ENCODE measurements at regions not wholly inside any gene's neighbourhood (a gene's known extent, or its start where the extent isn't known, plus 50 kb on each side); places are given as distances from the start of the nearest gene placed in this dataset.

DNA sequence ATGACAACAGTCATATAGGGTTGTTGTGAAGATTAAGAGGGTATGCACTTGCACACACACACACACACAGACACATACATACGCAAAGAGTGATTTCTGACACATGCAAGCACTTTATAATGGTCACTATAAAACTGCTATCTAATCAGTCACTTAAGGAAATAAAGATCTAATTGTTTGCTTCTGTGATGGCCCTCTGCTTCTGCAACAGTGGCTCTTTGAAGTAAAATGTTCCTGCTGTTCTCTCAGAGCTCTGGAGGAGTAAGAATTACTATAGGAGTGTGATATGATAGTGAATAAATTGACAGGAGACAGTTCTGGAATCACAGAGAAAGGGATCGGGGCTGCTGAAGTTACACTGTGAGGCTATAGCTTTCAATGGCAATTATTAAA, 494.5 kb upstream of the B3GALT2 start:
- Histone ChIP-seq H3K36me3 (no peaks in the 10 kb centered on the region), H3K4me1 (no peaks in the 10 kb centered on the region), H3K27ac (no peak overlapping the region), H3K27me3 (no peaks in the 10 kb centered on the region), H3K9me3 (no peaks in the 10 kb centered on the region), H3K4me3 (no peak overlapping the region)
- intact Hi-C loops (cut with DNase I; ENCODE audit: low total_unique reads), result no loop called here
- TF ChIP-seq, protein P1, sequence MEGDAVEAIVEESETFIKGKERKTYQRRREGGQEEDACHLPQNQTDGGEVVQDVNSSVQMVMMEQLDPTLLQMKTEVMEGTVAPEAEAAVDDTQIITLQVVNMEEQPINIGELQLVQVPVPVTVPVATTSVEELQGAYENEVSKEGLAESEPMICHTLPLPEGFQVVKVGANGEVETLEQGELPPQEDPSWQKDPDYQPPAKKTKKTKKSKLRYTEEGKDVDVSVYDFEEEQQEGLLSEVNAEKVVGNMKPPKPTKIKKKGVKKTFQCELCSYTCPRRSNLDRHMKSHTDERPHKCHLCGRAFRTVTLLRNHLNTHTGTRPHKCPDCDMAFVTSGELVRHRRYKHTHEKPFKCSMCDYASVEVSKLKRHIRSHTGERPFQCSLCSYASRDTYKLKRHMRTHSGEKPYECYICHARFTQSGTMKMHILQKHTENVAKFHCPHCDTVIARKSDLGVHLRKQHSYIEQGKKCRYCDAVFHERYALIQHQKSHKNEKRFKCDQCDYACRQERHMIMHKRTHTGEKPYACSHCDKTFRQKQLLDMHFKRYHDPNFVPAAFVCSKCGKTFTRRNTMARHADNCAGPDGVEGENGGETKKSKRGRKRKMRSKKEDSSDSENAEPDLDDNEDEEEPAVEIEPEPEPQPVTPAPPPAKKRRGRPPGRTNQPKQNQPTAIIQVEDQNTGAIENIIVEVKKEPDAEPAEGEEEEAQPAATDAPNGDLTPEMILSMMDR (IDR thresholded peaks at IDR 0.05 in 4 of 5, conservative IDR thresholded peaks at IDR 0.05 in 1 of 5), result no peak
- no peak for TF ChIP-seq POLR2A (IDR thresholded peaks at IDR 0.05)
- no peak for ATAC-seq
- no peak for DNase-seq
- in situ Hi-C loops (cut with MboI; ENCODE audit: low sequenced_read_pairs in 4 of 4), result no loop called here

- Histone ChIP-seq H3K27ac (no peak overlapping the region), H3K4me3 (no peak overlapping the region), H3K27me3 (no peaks in the 10 kb centered on the region), H3K4me1 (no peaks in the 10 kb centered on the region), H3K36me3 (no peaks in the 10 kb centered on the region), H3K9me3 (no peaks in the 10 kb centered on the region)
- ATAC-seq, result no peak
- in situ Hi-C loops (cut with MboI; ENCODE audit: low sequenced_read_pairs in 4 of 4), result no loop called here
- no peak for TF ChIP-seq POLR2A (IDR thresholded peaks at IDR 0.05)
- TF ChIP-seq, protein P1 (IDR thresholded peaks at IDR 0.05 in 4 of 5, conservative IDR thresholded peaks at IDR 0.05 in 1 of 5), result no peak
- no peak for DNase-seq
- intact Hi-C loops (cut with DNase I; ENCODE audit: low total_unique reads), result no loop called here
Observed at GRCh38 chr1:193680247-193680923, 494.0 kb upstream of the B3GALT2 start.

DNA sequence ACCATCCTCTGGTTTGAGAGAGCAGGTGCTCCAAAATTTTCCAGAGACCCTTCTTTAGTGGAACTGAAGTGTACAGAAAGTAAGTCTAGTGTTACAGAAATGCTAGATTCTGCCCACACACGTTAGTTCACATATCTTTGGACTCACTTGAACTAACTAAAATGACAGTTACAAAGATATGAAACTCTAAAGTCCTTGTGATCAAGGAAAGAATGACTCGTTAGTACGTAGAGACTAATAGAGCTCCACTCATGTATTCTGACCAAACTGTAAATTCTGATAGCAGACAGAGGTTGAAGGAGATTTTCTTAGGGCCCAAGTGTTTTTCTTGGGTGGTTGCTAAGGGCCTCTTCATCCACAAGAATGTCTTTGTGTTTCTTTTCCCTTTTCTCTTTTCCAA, 491.5 kb upstream of the B3GALT2 start:
- TF ChIP-seq POLR2A (IDR thresholded peaks at IDR 0.05), result no peak
- TF ChIP-seq, protein P1 (IDR thresholded peaks at IDR 0.05 in 4 of 5, conservative IDR thresholded peaks at IDR 0.05 in 1 of 5), result no peak
- no peaks in the 10 kb centered on the region for H3K36me3 ChIP-seq
- no peaks in the 10 kb centered on the region for H3K9me3 ChIP-seq
- no peaks in the 10 kb centered on the region for H3K4me1 ChIP-seq
- no peaks in the 10 kb centered on the region for H3K27me3 ChIP-seq
- H3K4me3 ChIP-seq, result no peak overlapping the region
- DNase-seq (no peak), ATAC-seq (no peak)
- intact Hi-C loops (cut with DNase I; ENCODE audit: low total_unique reads), result no loop called here
- H3K27ac ChIP-seq, result no peak overlapping the region
- in situ Hi-C loops (cut with MboI; ENCODE audit: low sequenced_read_pairs in 4 of 4), result no loop called here

- no peak for DNase-seq
- intact Hi-C loops (cut with DNase I; ENCODE audit: low total_unique reads), result no loop called here
- Histone ChIP-seq H3K4me3 (no peak overlapping the region), H3K27ac (no peak overlapping the region), H3K4me1 (no peaks in the 10 kb centered on the region), H3K9me3 (no peaks in the 10 kb centered on the region), H3K36me3 (no peaks in the 10 kb centered on the region), H3K27me3 (no peaks in the 10 kb centered on the region)
- no peak for ATAC-seq
- in situ Hi-C loops (cut with MboI; ENCODE audit: low sequenced_read_pairs in 4 of 4), result no loop called here
- TF ChIP-seq POLR2A (IDR thresholded peaks at IDR 0.05), result no peak
- TF ChIP-seq, protein P1 (IDR thresholded peaks at IDR 0.05 in 4 of 5, conservative IDR thresholded peaks at IDR 0.05 in 1 of 5), result no peak
Observed at GRCh38 chr1:193676996-193677549, 490.7 kb upstream of the B3GALT2 start.
